WTC11 (cell line): ENCODE measurements at regions not wholly inside any gene's neighbourhood (a gene's known extent, or its start where the extent isn't known, plus 50 kb on each side); places are given as distances from the start of the nearest gene placed in this dataset.

ENCODE experiments used
- ATAC-seq: fragments of 200-7000 bp; cut with Tn5 transposase; 2 replicates; pipeline ENCODE4 v1.10.0; 2021; ENCODE audit warnings: mild to moderate bottlenecking, moderate library complexity
- CTCF ChIA-PET: fragments of 300-600 bp; sonication (Branson Sonifier 250); formaldehyde crosslinking; loops from one replicate; lab custom pipeline; 2021; ENCODE audit warnings: antibody characterized with exemption; lab: Charles Lee
- POLR2A ChIA-PET: fragments of 350-600 bp; sonication (Branson Sonifier 250); formaldehyde crosslinking; loops from one replicate; lab custom pipeline; 2021; ENCODE audit warnings: antibody characterized with exemption; lab: Charles Lee
- DNase-seq: peaks from one replicate; pipeline ENCODE4 v3.0.0; 2021; ENCODE audit warnings: low spot score
- H3K27ac Mint-ChIP-seq: 2 replicates; pipeline ENCODE4 v1.8.0; 2021; ENCODE audit warnings: mixed read lengths
- H3K27me3 Mint-ChIP-seq: 2 replicates; pipeline ENCODE4 v1.8.0; 2021; ENCODE audit warnings: low read depth, mild to moderate bottlenecking, moderate library complexity, mixed read lengths
- H3K36me3 Mint-ChIP-seq: 2 replicates; pipeline ENCODE4 v1.8.0; 2021; ENCODE audit warnings: mixed read lengths
- H3K4me1 Mint-ChIP-seq: 2 replicates; pipeline ENCODE4 v1.8.0; 2022; ENCODE audit warnings: mixed read lengths
- H3K4me3 Mint-ChIP-seq: 2 replicates; pipeline ENCODE4 v1.8.0; 2021; ENCODE audit warnings: mild to moderate bottlenecking, moderate library complexity, mixed read lengths
- H3K9me3 Mint-ChIP-seq: 2 replicates; pipeline ENCODE4 v1.8.0; 2021; ENCODE audit warnings: mixed read lengths
- ARID4B ChIP-seq: sonication (generic); formaldehyde crosslinking; IDR thresholded peaks from 2 replicates; pipeline ENCODE4 v1.8.0; 2023; ENCODE audit warnings: missing genetic modification reagents, mild to moderate bottlenecking, borderline replicate concordance
- CTCF ChIP-seq: fragments of 200-600 bp; IDR thresholded peaks from 2 replicates; pipeline ENCODE4 v1.8.0; 2022; ENCODE audit warnings: antibody characterized with exemption
- FOXJ3 ChIP-seq: sonication (generic); formaldehyde crosslinking; IDR thresholded peaks from 2 replicates; pipeline ENCODE4 v1.9.0; 2021; ENCODE audit warnings: missing genetic modification reagents, mild to moderate bottlenecking, borderline replicate concordance
- NR1H2 ChIP-seq: sonication (generic); formaldehyde crosslinking; IDR thresholded peaks from 2 replicates; pipeline ENCODE4 v1.9.0; 2021; ENCODE audit warnings: mild to moderate bottlenecking, moderate library complexity, missing genetic modification reagents
- PREB ChIP-seq: sonication (generic); formaldehyde crosslinking; IDR thresholded peaks from 2 replicates; pipeline ENCODE4 v1.8.1; 2022; ENCODE audit warnings: mild to moderate bottlenecking, missing genetic modification reagents, moderate library complexity, borderline replicate concordance
- SMAD4 ChIP-seq: sonication (generic); formaldehyde crosslinking; IDR thresholded peaks from 2 replicates; pipeline ENCODE4 v1.8.0; 2022; ENCODE audit warnings: mild to moderate bottlenecking, missing genetic modification reagents
- SOX15 ChIP-seq: fragments of 250-450 bp; sonication (Bioruptor Pico); IDR thresholded peaks from 2 replicates; pipeline ENCODE4 v1.9.0; 2021; ENCODE audit warnings: mild to moderate bottlenecking
- ZNF121 ChIP-seq: sonication (generic); formaldehyde crosslinking; IDR thresholded peaks from 2 replicates; pipeline ENCODE4 v1.8.0; 2023; ENCODE audit warnings: missing genetic modification reagents
- ZNF138 ChIP-seq: sonication (generic); formaldehyde crosslinking; conservative IDR thresholded peaks from 2 replicates; pipeline ENCODE4 v1.8.1; 2022; ENCODE audit warnings: mild to moderate bottlenecking, moderate library complexity, missing genetic modification reagents
- ZNF425 ChIP-seq: fragments of 250-450 bp; sonication (Bioruptor Pico); conservative IDR thresholded peaks from 2 replicates; pipeline ENCODE4 v1.9.0; 2021; ENCODE audit warnings: mild to moderate bottlenecking
- ZSCAN18 ChIP-seq: fragments of 250-450 bp; sonication (Bioruptor Pico); IDR thresholded peaks from 2 replicates; pipeline ENCODE4 v2.1.2; 2022; ENCODE audit warnings: mild to moderate bottlenecking, moderate library complexity
- TF ChIP-seq, protein P1 (sequence below): sonication (generic); formaldehyde crosslinking; IDR thresholded peaks from 2 replicates; pipeline ENCODE4 v1.8.0; 2022; ENCODE audit warnings: mild to moderate bottlenecking, missing genetic modification reagents
- TF ChIP-seq, protein P2 (sequence below): sonication (generic); formaldehyde crosslinking; IDR thresholded peaks from 2 replicates; pipeline ENCODE4 v1.8.0; 2022; ENCODE audit warnings: missing genetic modification reagents
- TF ChIP-seq, protein P3 (sequence below): sonication (generic); formaldehyde crosslinking; IDR thresholded peaks from 2 replicates; pipeline ENCODE4 v1.8.0; 2023; ENCODE audit warnings: mild to moderate bottlenecking, missing genetic modification reagents

DNA sequence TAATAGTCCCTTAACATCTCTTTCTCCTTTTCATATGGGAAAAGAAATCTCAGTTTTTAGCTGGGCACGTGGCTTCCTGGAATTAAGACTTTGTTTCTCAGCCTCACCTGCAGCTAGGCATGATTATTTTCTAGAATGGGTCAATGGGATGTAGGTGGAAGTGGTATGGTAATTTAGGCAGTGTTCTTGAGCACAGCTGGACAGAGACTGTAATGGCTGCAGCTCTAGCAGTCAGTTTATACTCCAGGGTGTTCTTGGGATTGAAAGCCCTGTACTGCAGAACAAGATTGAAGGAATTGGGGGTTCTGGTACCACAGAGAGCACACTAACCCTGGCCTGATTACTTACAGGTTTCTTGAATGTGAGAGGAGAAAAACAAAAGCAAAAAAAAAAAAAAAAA lies 455.9 kb upstream of the ZNF608 start:
- POLR2A ChIA-PET, result interaction anchor here (0.6 kb wide), 1 partner anchor 211 kb away, joined by 3 read pairs; no protein-coding TSS in a partner anchor

More for the DNA sequence above, 455.9 kb upstream of the ZNF608 start:
- ATAC-seq (no peak), DNase-seq (no peak)
- Mint-ChIP-seq H3K27ac (0 out of 2 replicates have a peak overlapping the region, but pooled peaks have one; percentile 7), H3K4me3 (no peak overlapping the region), H3K4me1 (peaks cover 72% of the 10 kb centered on the region), H3K9me3 (peaks cover 18% of the 10 kb centered on the region), H3K27me3 (no peaks in the 10 kb centered on the region), H3K36me3 (peaks cover 9% of the 10 kb centered on the region)
- CTCF ChIA-PET, result interaction anchor here (1.0 kb wide), 1 partner anchor 1210 kb away, joined by 3 read pairs; no protein-coding TSS in a partner anchor
- TF ChIP-seq NR1H2 (CRISPR knock-in tag), result no peak
- TF ChIP-seq ZSCAN18 (CRISPR knock-in tag), result no peak
- no peak for TF ChIP-seq ARID4B
- no peak for TF ChIP-seq ZNF138 (CRISPR knock-in tag)
- TF ChIP-seq, protein P1, sequence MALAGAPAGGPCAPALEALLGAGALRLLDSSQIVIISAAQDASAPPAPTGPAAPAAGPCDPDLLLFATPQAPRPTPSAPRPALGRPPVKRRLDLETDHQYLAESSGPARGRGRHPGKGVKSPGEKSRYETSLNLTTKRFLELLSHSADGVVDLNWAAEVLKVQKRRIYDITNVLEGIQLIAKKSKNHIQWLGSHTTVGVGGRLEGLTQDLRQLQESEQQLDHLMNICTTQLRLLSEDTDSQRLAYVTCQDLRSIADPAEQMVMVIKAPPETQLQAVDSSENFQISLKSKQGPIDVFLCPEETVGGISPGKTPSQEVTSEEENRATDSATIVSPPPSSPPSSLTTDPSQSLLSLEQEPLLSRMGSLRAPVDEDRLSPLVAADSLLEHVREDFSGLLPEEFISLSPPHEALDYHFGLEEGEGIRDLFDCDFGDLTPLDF (CRISPR knock-in tag), result no peak
- TF ChIP-seq CTCF, result no peak
- no peak for TF ChIP-seq PREB
- TF ChIP-seq SMAD4 (CRISPR knock-in tag), result no peak
- TF ChIP-seq SOX15 (CRISPR knock-in tag), result no peak
- TF ChIP-seq ZNF425 (CRISPR knock-in tag), result no peak
- TF ChIP-seq, protein P2, sequence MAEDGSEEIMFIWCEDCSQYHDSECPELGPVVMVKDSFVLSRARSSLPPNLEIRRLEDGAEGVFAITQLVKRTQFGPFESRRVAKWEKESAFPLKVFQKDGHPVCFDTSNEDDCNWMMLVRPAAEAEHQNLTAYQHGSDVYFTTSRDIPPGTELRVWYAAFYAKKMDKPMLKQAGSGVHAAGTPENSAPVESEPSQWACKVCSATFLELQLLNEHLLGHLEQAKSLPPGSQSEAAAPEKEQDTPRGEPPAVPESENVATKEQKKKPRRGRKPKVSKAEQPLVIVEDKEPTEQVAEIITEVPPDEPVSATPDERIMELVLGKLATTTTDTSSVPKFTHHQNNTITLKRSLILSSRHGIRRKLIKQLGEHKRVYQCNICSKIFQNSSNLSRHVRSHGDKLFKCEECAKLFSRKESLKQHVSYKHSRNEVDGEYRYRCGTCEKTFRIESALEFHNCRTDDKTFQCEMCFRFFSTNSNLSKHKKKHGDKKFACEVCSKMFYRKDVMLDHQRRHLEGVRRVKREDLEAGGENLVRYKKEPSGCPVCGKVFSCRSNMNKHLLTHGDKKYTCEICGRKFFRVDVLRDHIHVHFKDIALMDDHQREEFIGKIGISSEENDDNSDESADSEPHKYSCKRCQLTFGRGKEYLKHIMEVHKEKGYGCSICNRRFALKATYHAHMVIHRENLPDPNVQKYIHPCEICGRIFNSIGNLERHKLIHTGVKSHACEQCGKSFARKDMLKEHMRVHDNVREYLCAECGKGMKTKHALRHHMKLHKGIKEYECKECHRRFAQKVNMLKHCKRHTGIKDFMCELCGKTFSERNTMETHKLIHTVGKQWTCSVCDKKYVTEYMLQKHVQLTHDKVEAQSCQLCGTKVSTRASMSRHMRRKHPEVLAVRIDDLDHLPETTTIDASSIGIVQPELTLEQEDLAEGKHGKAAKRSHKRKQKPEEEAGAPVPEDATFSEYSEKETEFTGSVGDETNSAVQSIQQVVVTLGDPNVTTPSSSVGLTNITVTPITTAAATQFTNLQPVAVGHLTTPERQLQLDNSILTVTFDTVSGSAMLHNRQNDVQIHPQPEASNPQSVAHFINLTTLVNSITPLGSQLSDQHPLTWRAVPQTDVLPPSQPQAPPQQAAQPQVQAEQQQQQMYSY (CRISPR knock-in tag), result no peak
- TF ChIP-seq ZNF121 (CRISPR knock-in tag), result no peak
- TF ChIP-seq FOXJ3, result no peak
- TF ChIP-seq, protein P3, sequence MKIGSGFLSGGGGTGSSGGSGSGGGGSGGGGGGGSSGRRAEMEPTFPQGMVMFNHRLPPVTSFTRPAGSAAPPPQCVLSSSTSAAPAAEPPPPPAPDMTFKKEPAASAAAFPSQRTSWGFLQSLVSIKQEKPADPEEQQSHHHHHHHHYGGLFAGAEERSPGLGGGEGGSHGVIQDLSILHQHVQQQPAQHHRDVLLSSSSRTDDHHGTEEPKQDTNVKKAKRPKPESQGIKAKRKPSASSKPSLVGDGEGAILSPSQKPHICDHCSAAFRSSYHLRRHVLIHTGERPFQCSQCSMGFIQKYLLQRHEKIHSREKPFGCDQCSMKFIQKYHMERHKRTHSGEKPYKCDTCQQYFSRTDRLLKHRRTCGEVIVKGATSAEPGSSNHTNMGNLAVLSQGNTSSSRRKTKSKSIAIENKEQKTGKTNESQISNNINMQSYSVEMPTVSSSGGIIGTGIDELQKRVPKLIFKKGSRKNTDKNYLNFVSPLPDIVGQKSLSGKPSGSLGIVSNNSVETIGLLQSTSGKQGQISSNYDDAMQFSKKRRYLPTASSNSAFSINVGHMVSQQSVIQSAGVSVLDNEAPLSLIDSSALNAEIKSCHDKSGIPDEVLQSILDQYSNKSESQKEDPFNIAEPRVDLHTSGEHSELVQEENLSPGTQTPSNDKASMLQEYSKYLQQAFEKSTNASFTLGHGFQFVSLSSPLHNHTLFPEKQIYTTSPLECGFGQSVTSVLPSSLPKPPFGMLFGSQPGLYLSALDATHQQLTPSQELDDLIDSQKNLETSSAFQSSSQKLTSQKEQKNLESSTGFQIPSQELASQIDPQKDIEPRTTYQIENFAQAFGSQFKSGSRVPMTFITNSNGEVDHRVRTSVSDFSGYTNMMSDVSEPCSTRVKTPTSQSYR, result no peak
